HG03175 (cell line): ENCODE measurements at regions not wholly inside any gene's neighbourhood (a gene's known extent, or its start where the extent isn't known, plus 50 kb on each side); places are given as distances from the start of the nearest gene placed in this dataset.

Experiments used
- ATAC-seq: cut with Tn5 transposase; IDR thresholded peaks from one replicate; pipeline ENCODE4 v1.9.1; 2021; ENCODE audit warnings: mild to moderate bottlenecking, moderate library complexity; ENCODE audit not compliant: unreplicated experiment

DNA sequence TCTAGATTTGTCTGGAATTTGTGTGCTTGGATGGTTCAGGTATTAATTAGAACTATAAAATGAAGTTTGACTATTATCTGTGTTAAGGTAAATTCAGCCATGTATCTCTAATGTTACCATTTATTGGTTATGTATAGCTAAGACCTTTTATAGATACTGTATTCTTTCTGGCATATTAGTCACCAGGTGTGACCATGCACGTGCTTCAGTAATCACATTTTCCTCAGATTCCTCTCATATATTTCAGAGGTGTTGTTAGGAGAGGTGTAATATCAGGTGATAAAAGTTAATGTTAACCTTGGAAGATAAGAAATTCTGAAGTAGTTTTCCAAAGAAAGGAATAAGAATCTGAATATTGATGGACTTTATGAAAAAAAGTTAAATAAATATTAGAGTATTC is 194.5 kb upstream of the KHDRBS2 start:
- ATAC-seq: no peak

DNA sequence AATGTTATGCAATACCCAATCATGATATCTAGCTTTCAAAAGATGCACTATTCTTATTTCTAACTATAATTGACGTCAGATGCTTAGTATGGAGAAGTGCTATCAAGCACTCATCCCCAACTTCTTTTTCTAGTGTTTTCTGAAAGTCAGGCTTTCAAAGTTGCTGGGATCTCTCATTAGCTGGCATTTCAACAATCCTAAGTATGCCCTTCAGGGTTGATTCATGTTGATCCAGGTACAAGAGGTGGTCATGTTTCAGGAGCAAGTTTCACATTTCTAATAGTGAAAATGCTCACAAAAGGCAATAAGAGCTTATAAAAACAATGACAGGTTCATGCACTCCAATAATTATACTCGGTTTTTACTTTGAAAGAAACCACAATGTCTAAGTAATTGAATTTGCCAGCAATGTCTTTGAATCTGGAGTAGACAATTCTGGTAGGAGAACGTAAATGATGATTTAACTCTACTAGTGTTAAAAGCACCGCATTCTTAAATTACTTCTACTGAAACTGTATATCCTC is 193.7 kb upstream of the KHDRBS2 start:
- ATAC-seq: no peak

DNA sequence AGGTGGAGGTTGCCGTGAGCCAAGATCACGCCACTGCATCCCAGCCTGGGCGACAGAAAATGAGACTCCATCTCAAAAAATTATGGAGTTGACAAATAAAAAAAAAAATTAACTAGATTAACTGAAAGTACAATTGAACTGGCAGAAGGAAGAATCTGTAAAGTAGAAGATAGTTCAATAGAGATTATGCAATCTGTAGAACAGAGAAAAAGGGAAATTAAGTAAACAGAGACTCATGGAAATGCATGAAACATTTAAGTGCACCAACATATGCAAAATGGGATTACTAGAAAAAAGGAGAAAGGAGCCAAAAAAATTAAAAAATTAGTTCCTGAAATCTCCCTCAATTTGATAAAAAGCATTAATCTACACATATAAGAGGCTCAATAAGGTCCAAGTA is 188.8 kb upstream of the KHDRBS2 start:
- no peak for ATAC-seq

DNA sequence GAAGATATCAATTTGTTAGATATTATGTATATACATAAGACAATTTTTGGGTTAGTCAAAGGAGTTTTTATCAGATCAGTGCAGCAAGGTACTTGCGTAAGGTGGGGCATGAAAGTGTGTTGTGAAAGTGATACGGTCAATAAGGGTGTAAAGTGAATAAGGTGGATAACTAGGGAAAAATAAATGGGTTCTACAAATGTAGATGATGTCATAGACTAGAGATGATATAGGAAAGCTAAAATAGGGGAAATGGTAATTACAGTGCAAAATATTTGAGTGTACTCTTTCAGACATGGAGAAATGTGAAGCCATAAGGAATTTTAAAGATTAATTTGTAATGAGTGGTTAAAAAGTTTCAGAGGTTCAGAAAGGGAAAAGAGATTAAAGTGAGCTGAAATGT is 180.6 kb upstream of the KHDRBS2 start:
- no peak for ATAC-seq

DNA sequence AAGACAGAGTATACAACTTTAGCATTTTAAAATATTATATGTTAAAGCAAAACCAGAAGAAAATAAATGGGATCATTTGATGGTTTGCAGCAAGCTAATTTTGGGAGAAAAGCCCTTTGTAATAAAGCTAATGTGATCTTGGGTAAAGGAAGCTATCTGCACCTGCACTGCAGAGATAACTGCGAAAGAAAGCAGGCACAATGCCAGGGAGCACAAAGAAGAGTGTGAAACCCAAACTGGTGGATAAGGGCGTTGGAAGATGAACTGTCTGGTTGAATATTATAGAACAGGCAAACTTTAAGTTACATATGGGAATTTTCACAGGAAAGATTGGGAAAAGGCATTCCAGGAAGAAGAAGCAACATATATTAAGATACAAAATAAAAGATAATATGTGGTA is 179.2 kb upstream of the KHDRBS2 start:
- no peak for ATAC-seq

DNA sequence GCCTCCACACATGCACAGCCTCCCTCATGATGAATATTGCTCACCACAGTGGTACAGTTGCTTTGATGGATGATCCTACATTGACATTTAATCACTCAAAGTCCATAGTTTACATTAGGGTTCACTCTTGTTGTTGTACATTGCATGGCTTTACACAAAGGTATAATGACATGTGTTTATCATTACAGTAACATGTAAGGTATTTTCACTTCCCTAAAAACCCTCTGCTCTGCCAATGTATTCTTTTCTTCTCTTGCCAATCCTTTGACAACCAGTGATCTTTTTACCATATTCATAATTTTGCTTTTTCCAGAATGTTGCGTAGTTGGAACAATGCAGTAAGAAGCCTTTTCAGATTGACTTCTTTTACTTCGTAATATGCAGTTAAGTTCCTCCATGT is 166.6 kb upstream of the KHDRBS2 start:
- ATAC-seq: no peak

DNA sequence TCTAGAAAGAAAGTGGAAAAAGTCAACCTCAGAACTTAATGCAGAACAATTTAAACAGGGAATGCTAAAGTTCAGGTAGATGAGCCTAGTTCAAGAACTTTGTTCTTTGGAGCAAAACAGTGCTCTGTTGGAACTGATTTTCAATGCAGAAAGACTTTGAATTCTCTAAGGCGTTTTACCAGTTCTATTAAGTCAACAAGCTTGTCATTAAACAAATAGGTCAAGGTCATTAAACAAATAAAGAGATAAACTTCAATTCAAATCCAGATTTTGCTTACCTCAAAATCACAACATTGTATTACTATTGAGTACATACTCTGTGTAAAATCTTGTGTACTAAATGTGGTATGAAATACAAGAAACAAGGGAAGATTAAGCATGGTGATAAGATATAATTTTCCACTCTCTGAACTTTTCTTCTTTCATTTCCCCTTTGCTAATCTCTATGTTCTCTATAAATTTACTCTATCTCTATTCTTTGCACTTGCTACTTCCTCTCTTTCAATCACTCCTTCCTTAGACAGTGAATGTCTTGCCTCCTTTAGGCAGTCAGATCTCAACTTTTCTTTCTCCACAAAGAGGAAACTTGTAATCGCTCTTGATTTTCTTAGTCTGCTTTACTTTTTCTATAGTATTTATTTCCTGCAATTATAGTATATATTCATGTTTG is 160.8 kb upstream of the KHDRBS2 start:
- no peak for ATAC-seq

DNA sequence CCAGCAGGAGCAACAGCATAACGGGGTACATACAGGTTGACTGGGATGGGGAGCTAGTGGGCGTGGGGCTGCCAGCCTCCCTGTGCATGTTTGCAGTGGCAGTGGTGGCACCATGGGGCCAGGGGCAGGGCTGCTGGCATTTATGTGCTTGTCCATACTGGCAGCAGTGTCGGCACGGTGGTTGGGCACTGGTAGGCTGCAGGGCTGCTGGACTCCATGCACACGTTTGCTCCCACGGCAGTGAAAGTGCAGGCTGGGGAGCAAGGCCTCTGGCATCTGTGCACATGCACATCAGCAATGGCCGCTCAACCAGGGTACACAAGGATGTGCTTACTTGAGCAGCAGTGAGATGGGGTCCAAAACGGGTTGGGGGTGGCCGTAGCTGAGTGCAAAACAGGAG is 159.5 kb upstream of the KHDRBS2 start:
- no peak for ATAC-seq

DNA sequence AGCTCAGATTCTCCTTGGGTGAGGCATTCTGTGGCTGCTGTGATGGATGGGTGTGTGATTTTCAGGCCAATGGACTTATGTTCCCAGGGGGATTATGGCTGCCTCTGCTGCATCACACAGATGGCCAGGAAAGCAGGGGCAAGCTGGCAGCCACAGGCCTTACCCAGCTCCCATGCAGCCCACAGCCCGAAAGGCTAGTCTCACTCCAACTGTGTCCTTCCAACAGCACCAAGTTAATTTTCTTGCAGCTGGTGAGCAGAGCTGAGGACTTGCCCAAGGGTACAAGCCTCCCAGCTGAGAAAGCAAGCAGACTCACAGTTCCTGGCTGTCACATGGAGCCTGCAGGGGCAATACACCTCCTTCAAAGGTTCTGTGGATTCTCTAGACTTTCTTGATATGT is 155.2 kb upstream of the KHDRBS2 start:
- ATAC-seq: no peak

DNA sequence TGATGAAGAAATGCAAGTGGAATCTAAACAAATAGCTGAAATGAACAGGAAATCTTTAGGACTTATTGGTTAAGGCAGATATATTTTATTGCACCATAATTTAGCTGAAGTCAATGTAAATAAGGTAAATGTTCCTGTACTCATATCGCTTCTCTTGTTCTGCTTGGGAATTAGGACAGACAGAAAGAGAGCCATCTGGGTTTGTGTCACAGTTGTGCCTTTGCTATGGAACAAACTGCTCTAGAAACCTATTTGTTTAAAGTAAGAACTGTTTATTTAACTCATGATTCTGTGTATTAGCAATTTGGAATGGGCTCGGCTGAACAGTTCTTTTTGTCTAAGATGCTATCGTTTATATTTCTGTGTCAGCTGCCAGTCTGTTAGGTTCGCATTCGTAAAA is 143.8 kb upstream of the KHDRBS2 start:
- ATAC-seq: no peak

DNA sequence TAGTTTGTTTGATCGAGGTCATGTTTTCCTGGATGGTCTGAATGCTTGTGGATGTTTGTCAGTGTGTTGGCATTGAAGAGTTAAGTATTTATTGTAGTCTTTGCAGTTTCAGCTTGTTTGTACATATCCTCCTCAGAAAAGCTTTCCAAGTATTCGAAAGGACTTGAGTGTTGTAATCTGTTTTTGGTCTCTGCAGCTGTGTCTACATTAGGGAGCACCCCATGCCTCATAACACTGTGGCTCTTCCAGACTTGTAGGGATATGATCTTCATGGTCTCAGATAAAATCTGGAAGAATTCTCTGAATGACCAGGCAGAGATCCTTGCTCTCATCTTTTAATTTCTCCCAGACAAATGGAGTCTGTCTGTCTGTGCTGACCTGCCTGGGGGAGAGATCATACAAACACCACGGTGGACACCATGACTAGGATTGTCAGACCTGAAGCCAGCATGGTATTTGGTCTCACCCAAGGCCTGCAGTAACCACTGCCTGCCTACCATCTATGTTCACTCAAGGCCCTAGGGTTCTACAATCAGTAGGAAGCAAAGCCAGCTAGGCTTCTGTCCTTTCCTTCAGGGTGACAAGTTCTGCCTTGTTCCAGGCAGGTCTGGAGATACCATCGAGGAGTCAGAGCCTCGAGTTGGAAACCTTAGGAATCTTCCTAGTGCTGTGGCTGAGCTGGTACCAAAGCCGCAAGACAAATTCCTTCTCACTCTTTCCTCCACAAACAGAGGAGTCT is 114.7 kb upstream of the KHDRBS2 start:
- no peak for ATAC-seq

DNA sequence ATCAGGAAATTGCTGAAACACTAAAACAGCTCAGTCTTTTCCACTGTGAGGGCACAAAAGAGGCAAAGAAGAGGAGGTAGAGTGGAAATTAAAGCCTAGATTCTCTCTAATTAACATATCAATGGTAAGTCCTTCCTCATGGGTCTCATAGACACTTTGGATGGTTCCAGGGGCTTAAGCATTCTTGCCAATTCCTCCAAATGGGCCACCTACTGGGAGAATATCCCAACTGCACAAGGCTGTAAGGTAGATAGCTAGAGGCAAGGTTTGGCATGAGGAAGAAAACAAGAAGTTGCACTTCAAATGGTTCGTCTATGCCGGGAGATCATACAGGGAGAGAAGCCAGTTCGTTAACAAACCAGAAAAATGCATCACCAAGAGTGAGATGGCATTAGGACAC is 107.6 kb upstream of the KHDRBS2 start:
- ATAC-seq: no peak

DNA sequence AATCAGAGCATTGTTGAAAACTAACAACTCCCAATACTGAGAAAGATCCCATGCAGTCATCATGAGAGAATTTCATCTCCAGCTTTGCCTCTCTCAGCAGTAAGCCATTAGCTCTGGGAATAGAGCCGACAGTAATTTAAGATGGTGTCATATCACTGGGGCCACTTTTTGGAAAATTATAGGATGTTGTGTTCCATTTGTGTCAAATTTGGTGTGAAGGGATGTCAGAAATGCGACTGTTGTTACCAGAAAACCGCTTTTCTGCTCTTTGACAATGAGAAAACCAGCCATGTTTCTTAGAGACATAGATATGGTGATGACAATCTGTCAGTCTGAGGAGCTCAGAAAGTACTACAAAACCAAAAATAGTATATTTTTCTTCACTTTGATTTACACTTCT is 106.3 kb upstream of the KHDRBS2 start:
- no peak for ATAC-seq

DNA sequence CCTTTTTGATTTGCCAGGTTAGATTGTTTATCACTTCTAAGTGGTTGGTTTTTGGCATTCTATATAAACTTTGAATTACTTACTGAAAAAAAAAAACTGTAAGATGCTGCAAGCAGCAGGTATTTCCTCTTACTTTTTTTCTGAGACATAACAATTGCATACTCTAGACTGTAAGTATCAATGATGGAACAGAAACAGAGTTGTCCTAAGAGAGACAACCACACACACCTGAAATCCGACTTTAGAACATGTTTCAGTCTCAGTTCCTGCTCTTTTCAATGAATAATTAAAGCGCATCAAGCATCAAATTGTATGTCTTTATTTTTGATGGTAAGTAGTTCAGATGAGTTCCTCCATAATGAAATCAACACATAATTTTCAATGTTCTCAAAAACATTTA is 105.3 kb upstream of the KHDRBS2 start:
- ATAC-seq: no peak

DNA sequence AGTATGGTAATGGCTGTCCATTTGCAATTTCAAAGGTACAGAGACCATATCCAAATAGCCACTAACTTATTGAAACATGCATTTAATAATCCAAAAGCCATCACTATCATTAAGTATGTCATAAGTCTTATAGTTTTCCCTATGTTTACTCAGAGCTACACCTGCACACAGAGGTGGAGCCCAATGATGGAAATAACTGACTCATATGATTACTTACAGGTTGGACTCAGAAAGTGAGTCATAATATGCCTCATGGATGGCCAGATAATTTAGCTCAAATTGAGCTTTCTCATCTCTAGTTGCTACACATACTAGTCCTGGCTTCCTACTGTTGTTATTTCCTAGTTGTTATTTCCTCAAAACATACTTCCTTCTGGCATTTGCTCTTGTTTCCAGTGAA is 104.4 kb upstream of the KHDRBS2 start:
- ATAC-seq: no peak

DNA sequence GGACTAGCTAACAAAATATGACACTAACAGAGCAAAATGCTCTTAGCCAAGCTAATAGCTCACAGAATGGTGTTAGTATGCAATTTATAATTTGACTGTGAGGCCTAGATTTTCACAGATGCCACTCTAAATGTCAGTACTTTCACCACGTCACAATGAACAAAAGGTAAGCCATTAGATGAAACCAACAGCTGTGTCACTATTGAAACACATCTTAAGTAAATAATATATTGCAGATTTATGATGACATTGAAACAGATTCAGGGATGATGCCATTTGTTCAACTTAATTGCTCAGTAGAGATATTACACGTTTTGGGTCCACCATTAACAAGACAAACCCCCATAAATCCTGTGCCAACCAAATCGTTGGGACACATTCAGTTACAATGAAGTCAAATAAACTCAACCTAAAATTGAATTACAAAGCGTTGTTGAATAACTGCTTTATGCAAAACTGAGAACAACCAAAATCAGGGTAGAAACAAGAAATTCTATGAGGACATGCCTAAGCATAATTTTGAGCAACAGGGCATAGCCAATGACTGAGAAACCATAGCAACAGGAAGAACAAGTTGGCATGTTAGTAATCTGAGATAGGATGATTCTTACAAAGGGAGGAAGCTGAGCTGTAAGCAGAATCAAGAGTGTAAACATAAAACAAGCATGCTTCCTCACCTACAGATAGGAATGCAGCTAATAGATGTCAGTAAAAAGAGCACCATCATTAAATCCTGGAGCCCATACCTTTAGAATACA is 85.6 kb upstream of the KHDRBS2 start:
- no peak for ATAC-seq

DNA sequence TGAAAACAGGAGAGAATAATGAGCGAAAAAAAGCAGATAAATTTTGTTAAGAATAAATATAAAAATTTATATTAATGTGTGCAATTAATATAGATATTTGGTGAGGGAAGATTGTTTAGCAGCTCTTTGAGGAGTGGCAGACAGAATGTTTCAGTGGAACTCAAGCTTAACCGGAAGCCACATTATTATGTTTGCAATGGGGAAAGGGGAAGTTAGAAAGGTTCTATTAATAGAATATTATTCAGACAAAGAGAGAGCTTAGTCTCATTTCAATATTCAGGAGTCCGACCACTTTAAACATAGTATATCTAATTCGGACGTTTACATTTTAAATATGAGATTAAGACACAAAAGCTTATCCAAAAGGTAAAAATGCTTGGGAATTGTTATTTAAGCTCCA is 81.6 kb upstream of the KHDRBS2 start:
- ATAC-seq: peak; percentile 99

DNA sequence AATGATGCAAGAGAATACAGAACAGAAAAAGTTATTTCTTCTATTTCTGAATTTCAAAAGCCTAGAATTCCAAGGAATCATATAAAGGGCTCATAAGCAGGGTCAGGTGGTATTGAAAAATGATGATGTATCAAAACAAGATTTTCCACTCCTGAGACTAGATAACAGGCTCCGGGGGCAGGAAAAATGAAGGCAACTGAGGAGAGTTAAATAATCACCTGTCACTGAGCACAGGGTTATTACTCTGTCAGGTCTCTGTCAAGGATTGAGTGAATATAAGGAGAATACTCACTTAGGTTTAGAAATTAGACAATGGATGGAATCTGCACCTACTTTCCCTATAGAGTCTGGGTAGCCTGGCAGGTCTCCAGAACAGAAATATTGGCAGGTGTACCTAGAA is 76.1 kb upstream of the KHDRBS2 start:
- no peak for ATAC-seq

DNA sequence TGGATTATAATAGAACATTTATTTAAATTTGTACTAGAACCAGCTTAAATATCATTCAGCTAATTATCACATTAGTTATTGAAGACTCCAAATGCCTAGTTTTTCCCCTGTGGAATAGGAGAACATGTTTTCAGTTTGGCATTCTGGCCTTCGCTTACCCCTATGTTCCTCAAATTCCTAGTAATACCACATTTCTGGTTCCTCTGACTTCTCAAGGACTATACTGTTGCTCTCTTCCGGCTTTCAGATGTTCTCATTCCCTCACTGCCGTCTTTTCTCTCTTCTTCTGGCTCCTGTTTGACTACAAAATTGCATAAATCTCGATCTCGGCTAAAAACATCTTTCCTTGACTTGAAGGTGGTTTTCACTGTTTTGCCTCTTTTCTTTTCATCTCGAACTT is 71.8 kb upstream of the KHDRBS2 start:
- no peak for ATAC-seq

DNA sequence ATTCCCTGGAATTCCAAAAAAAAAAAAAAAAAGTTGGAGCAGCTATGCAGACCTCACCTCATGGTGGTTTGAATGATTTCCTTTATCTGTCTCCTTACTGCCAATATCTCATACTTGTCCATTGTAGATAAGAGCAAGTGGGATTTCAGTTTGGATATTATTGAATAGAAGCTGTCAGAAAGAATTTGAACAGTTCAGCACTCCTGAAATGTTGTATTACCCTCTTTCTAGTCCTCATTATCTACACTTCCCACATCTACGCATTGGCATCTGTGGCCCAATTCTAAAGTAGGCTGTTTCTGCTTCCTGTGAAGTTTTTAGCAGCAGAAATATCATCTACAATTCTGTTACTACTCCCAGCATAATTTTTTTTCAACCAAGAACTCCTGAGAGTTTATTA is 68.2 kb upstream of the KHDRBS2 start:
- no peak for ATAC-seq

DNA sequence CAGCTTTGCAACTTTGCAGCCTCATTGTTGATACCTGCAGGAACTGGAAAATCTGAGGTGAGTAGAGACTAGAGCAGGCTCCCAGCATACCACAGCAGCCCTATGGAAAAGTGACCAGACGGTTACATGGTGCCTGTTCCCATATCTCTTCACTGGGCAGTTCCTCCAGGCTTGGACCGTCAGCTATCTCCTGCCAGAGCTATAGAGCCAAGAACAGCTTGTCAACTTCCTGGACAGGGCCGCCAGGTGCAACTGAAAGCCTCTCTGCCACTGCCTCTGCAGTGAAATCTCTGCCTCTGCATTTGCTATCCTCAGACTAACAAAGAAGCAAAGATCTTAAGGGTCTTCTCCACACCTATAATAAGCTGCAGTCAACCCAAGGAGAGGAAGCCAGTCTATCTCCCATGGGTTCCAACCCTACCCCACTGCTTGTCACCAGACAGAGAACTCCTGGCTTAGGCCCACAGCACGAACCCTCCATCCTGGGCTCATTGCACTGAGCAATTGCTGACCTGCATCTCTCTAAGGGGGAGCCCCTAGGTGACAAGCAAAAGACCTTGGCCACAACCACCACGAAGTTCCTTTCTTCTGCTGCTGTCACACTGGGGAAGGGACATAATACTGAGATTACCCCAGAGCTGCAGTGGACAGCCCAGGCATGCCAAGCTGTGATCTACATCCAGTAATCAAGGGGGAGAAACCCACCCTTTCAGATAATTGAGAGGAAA is 60.1 kb upstream of the KHDRBS2 start:
- no peak for ATAC-seq
